Tibial artery (tissue), 4 donors: ENCODE measurements at regions not wholly inside any gene's neighbourhood (a gene's known extent, or its start where the extent isn't known, plus 50 kb on each side); places are given as distances from the start of the nearest gene placed in this dataset.

ENCODE experiments used
- DNase-seq, 2 donors: peaks; one replicate each; pipeline ENCODE4 v3.0.0-alpha.2; 2019
- H3K27ac ChIP-seq, 2 donors: fragments of 200-600 bp; sonication (generic) in 1 of 2; 1 replicate in 1 of 2; 2 replicates in 1 of 2; pipeline ENCODE4 v1.5.1; 2018 to 2019; ENCODE audit warnings: mild to moderate bottlenecking in 1 of 2
- H3K27me3 ChIP-seq, 2 donors: fragments of 200-600 bp; sonication (generic) in 1 of 2; one replicate each; pipeline versions ENCODE4 v1.5.1 to v1.6.0; 2016 to 2019
- H3K36me3 ChIP-seq, 3 donors: fragments of 200-600 bp; sonication (generic) in 2 of 3; one replicate each; pipeline ENCODE4 v1.5.1; 2016 to 2019; ENCODE audit warnings: mild to moderate bottlenecking in 2 of 3
- H3K4me1 ChIP-seq, 4 donors: fragments of 200-600 bp; sonication (generic) in 2 of 4; 1 replicate in 3 of 4; 2 replicates in 1 of 4; pipeline ENCODE4 v1.5.1; 2016 to 2019
- H3K4me3 ChIP-seq, 2 donors: fragments of 200-600 bp; sonication (generic) in 1 of 2; 1 replicate in 1 of 2; 2 replicates in 1 of 2; pipeline ENCODE4 v1.5.1; 2018 to 2019; ENCODE audit warnings: mild to moderate bottlenecking in 2 of 2
- H3K9me3 ChIP-seq, 3 donors: fragments of 200-600 bp; sonication (generic) in 1 of 3; one replicate each; pipeline ENCODE4 v1.5.1; 2016 to 2019
- CTCF ChIP-seq, 2 experiments: fragments of 200-600 bp in 1 of 2; fragments of 450-650 bp in 1 of 2; IDR thresholded peaks; one replicate each; pipeline ENCODE4 v1.5.1; 2017 to 2019; ENCODE audit warnings: antibody characterized with exemption in 2 of 2, mild to moderate bottlenecking in 1 of 2, moderate library complexity in 1 of 2
- intact Hi-C: fragments of 100-400 bp; cut with DNase I; formaldehyde crosslinking; loops from one replicate; pipeline ENCODE4 v1.15.0; 2023; ENCODE audit warnings: low total_unique reads

GRCh38 chr2:120949027-120949956 lies 213.6 kb downstream of the GLI2 start:
- no peaks in the 10 kb centered on the region for H3K9me3 ChIP-seq
- peaks cover 0 to 13% (median 0%) of the 10 kb centered on the region in 3 donors for H3K36me3 ChIP-seq
- H3K27ac ChIP-seq, result no peak overlapping the region
- H3K27me3 ChIP-seq, result no peaks in the 10 kb centered on the region
- no peak overlapping the region for H3K4me3 ChIP-seq
- intact Hi-C loops, result no loop called here
- peaks cover 0 to 5% (median 0%) of the 10 kb centered on the region in 4 donors for H3K4me1 ChIP-seq
- DNase-seq, result no peak
- no peak for TF ChIP-seq CTCF (IDR thresholded peaks at IDR 0.05)

GRCh38 chr2:120949957-120950590 lies 214.4 kb downstream of the GLI2 start:
- Histone ChIP-seq H3K36me3 (peaks cover 0 to 13% (median 0%) of the 10 kb centered on the region in 3 donors), H3K4me3 (no peak overlapping the region), H3K27ac (no peak overlapping the region), H3K27me3 (no peaks in the 10 kb centered on the region), H3K4me1 (peaks cover 0 to 2% (median 0%) of the 10 kb centered on the region in 4 donors), H3K9me3 (no peaks in the 10 kb centered on the region)
- no peak for DNase-seq
- intact Hi-C loops, result loop anchor here (10.0 kb wide), 1 partner anchor 115 kb away; no protein-coding TSS in a partner anchor
- no peak for TF ChIP-seq CTCF (IDR thresholded peaks at IDR 0.05)

GRCh38 chr2:120951693-120952092 lies 216.0 kb downstream of the GLI2 start:
- no peaks in the 10 kb centered on the region for H3K4me1 ChIP-seq
- DNase-seq, result no peak
- intact Hi-C loops, result loop anchor here (10.0 kb wide), 1 partner anchor 113 kb away; no protein-coding TSS in a partner anchor
- H3K4me3 ChIP-seq, result no peak overlapping the region
- TF ChIP-seq CTCF (IDR thresholded peaks at IDR 0.05), result no peak
- peaks cover 3 to 27% (median 11%) of the 10 kb centered on the region in 3 donors for H3K36me3 ChIP-seq
- H3K27ac ChIP-seq, result no peak overlapping the region
- H3K27me3 ChIP-seq, result no peaks in the 10 kb centered on the region
- no peaks in the 10 kb centered on the region for H3K9me3 ChIP-seq

- Histone ChIP-seq H3K27me3 (no peaks in the 10 kb centered on the region), H3K27ac (no peak overlapping the region), H3K9me3 (no peaks in the 10 kb centered on the region), H3K4me3 (no peak overlapping the region), H3K4me1 (no peaks in the 10 kb centered on the region), H3K36me3 (peaks cover 6 to 30% (median 16%) of the 10 kb centered on the region in 3 donors)
- no peak for DNase-seq
- intact Hi-C loops, result loop anchor here (10.0 kb wide), 1 partner anchor 112 kb away; no protein-coding TSS in a partner anchor
- TF ChIP-seq CTCF (IDR thresholded peaks at IDR 0.05), result no peak
Observed at GRCh38 chr2:120952318-120952717, 216.7 kb downstream of the GLI2 start.

GRCh38 chr2:120953066-120953756 lies 217.5 kb downstream of the GLI2 start:
- no peak for TF ChIP-seq CTCF (IDR thresholded peaks at IDR 0.05)
- Histone ChIP-seq H3K4me1 (no peaks in the 10 kb centered on the region), H3K36me3 (peaks cover 6 to 30% (median 22%) of the 10 kb centered on the region in 3 donors), H3K27me3 (no peaks in the 10 kb centered on the region), H3K27ac (no peak overlapping the region), H3K9me3 (no peaks in the 10 kb centered on the region), H3K4me3 (no peak overlapping the region)
- intact Hi-C loops, result loop anchor here (10.0 kb wide), 1 partner anchor 112 kb away; no protein-coding TSS in a partner anchor
- DNase-seq, result no peak
